SU-DHL-6 (cell line): ENCODE measurements at regions not wholly inside any gene's neighbourhood (a gene's known extent, or its start where the extent isn't known, plus 50 kb on each side); places are given as distances from the start of the nearest gene placed in this dataset.

Experiments used
- H2AFZ ChIP-seq: fragments of 200-600 bp; sonication (generic); 2 replicates; pipeline ENCODE4 v1.6.1; 2014; ENCODE audit warnings: low read depth, mild to moderate bottlenecking, moderate library complexity, mixed read lengths, antibody characterized with exemption, low read length; ENCODE audit not compliant: severe bottlenecking
- H3F3A ChIP-seq: fragments of 200-600 bp; shearing (Covaris generic); 2 replicates; pipeline ENCODE4 v1.6.0; 2016; ENCODE audit warnings: antibody characterized with exemption, mild to moderate bottlenecking; ENCODE audit not compliant: insufficient read depth
- H3K27ac ChIP-seq: fragments of 200-600 bp; sonication (generic); 2 replicates; pipeline ENCODE4 v1.5.1; 2016; ENCODE audit warnings: low read depth, mild to moderate bottlenecking, low read length, moderate library complexity, mixed read lengths
- H3K27me3 ChIP-seq: fragments of 200-600 bp; sonication (generic), shearing (Covaris generic); 2 replicates; pipeline ENCODE4 v1.6.0; 2014; ENCODE audit warnings: mild to moderate bottlenecking, low read length
- H3K36me3 ChIP-seq: fragments of 200-600 bp; sonication (generic); 2 replicates; pipeline ENCODE4 v1.6.1; 2014; ENCODE audit warnings: mild to moderate bottlenecking, low read length, mixed read lengths
- H3K4me2 ChIP-seq: fragments of 300-600, 200-600 bp; shearing (Covaris generic), sonication (generic); 2 replicates; pipeline ENCODE4 v1.6.0; 2014; ENCODE audit warnings: low read length, low read depth, mild to moderate bottlenecking; ENCODE audit not compliant: poor library complexity, severe bottlenecking
- H3K4me3 ChIP-seq: fragments of 200-600 bp; sonication (generic); 2 replicates; pipeline ENCODE4 v1.5.1; 2014; ENCODE audit warnings: antibody characterized with exemption, low read length, mild to moderate bottlenecking, mixed read lengths; ENCODE audit not compliant: insufficient read depth, poor library complexity, severe bottlenecking
- H3K79me2 ChIP-seq: fragments of 200-600 bp; sonication (generic); 2 replicates; pipeline ENCODE4 v1.6.1; 2014; ENCODE audit warnings: mild to moderate bottlenecking, low read length, moderate library complexity; ENCODE audit not compliant: insufficient read depth
- H3K9ac ChIP-seq: fragments of 200-600 bp; sonication (generic); 2 replicates; pipeline ENCODE4 v1.7.0; 2014; ENCODE audit warnings: mild to moderate bottlenecking, low read length
- H3K9me2 ChIP-seq: fragments of 200-600 bp; sonication (generic); replicated peaks from 2 replicates; pipeline ENCODE4 v1.6.1; 2014; ENCODE audit warnings: low read length; ENCODE audit not compliant: insufficient read depth
- H3K9me3 ChIP-seq: fragments of 200-600 bp; sonication (generic); 2 replicates; pipeline ENCODE4 v1.6.1; 2014; ENCODE audit warnings: low read length, mixed read lengths; ENCODE audit not compliant: insufficient read depth
- H4K20me1 ChIP-seq: fragments of 200-600 bp; sonication (generic); 2 replicates; pipeline ENCODE4 v1.6.1; 2014; ENCODE audit warnings: low read depth, mild to moderate bottlenecking, antibody characterized with exemption, low read length, moderate library complexity, mixed read lengths
- EZH2phosphoT487 ChIP-seq: fragments of 200-600 bp; sonication (generic), shearing (Covaris generic); conservative IDR thresholded peaks from 2 replicates; pipeline ENCODE4 v1.6.1; 2018; ENCODE audit warnings: mild to moderate bottlenecking, antibody characterized with exemption, low read length, moderate library complexity, mixed read lengths
- TF ChIP-seq, protein P1 (sequence below): fragments of 200-600 bp; sonication (generic); IDR thresholded peaks from one replicate; pipeline ENCODE4 v1.5.1; 2017; ENCODE audit warnings: antibody characterized with exemption, mild to moderate bottlenecking, low read length, moderate library complexity; ENCODE audit not compliant: insufficient read depth, poor library complexity, severe bottlenecking

DNA sequence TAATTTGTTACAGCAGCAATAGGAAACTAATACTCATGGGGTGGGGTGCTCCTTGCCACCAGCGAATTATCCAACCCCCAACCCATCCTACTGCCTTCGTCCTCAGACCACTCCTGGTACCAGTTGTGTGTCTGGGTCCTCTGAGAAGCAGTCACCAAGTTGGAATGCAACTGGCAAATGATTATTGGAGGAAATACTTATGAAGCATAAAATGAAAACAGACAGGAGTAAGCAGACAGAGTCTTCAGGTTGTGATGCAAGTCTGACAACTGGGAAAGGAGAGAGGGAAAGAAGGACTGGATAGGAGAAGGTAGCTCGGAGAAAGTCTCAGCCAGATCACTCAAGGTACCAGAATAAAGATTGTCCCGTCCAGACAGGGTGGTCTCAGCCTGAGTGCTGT, 181.1 kb upstream of the ARID2 start:
- Histone ChIP-seq H3K9ac (no peak overlapping the region), H3K9me2 (no peaks in the 10 kb centered on the region), H4K20me1 (no peaks in the 10 kb centered on the region), H3K36me3 (no peaks in the 10 kb centered on the region), H3K9me3 (no peaks in the 10 kb centered on the region), H3F3A (no peaks in the 10 kb centered on the region), H2AFZ (no peak overlapping the region), H3K4me2 (no peak overlapping the region), H3K4me3 (no peak overlapping the region), H3K79me2 (no peaks in the 10 kb centered on the region), H3K27me3 (no peaks in the 10 kb centered on the region), H3K27ac (no peak overlapping the region)
- TF ChIP-seq, protein P1, sequence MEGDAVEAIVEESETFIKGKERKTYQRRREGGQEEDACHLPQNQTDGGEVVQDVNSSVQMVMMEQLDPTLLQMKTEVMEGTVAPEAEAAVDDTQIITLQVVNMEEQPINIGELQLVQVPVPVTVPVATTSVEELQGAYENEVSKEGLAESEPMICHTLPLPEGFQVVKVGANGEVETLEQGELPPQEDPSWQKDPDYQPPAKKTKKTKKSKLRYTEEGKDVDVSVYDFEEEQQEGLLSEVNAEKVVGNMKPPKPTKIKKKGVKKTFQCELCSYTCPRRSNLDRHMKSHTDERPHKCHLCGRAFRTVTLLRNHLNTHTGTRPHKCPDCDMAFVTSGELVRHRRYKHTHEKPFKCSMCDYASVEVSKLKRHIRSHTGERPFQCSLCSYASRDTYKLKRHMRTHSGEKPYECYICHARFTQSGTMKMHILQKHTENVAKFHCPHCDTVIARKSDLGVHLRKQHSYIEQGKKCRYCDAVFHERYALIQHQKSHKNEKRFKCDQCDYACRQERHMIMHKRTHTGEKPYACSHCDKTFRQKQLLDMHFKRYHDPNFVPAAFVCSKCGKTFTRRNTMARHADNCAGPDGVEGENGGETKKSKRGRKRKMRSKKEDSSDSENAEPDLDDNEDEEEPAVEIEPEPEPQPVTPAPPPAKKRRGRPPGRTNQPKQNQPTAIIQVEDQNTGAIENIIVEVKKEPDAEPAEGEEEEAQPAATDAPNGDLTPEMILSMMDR = no peak
- TF ChIP-seq EZH2phosphoT487 = no peak

GRCh38 chr12:45549337-45549902, 180.1 kb upstream of the ARID2 start:
- H3K9me3 ChIP-seq = no peaks in the 10 kb centered on the region
- no peaks in the 10 kb centered on the region for H3F3A ChIP-seq
- H3K27me3 ChIP-seq = no peaks in the 10 kb centered on the region
- no peak overlapping the region for H3K4me3 ChIP-seq
- no peaks in the 10 kb centered on the region for H3K9me2 ChIP-seq
- no peak for TF ChIP-seq EZH2phosphoT487
- TF ChIP-seq, protein P1 = no peak
- no peak overlapping the region for H3K9ac ChIP-seq
- H3K27ac ChIP-seq = no peak overlapping the region
- no peaks in the 10 kb centered on the region for H4K20me1 ChIP-seq
- H3K36me3 ChIP-seq = no peaks in the 10 kb centered on the region
- no peak overlapping the region for H2AFZ ChIP-seq
- no peaks in the 10 kb centered on the region for H3K79me2 ChIP-seq
- no peak overlapping the region for H3K4me2 ChIP-seq

- no peaks in the 10 kb centered on the region for H3K9me2 ChIP-seq
Observed at GRCh38 chr12:45553204-45553603, 176.3 kb upstream of the ARID2 start.

More at GRCh38 chr12:45553204-45553603, 176.3 kb upstream of the ARID2 start:
- Histone ChIP-seq H3K4me2 (no peak overlapping the region), H3K27me3 (no peaks in the 10 kb centered on the region), H3F3A (no peaks in the 10 kb centered on the region), H3K36me3 (no peaks in the 10 kb centered on the region), H3K4me3 (no peak overlapping the region), H3K9ac (no peak overlapping the region), H2AFZ (no peak overlapping the region), H3K27ac (no peak overlapping the region), H4K20me1 (no peaks in the 10 kb centered on the region), H3K79me2 (no peaks in the 10 kb centered on the region), H3K9me3 (no peaks in the 10 kb centered on the region)
- TF ChIP-seq, protein P1 = no peak
- no peak for TF ChIP-seq EZH2phosphoT487
